Activated CD4-positive, alpha-beta T cell treated with anti-CD3 and anti-CD28 coated beads for 48 hours (primary cell): ENCODE measurements at regions not wholly inside any gene's neighbourhood (a gene's known extent, or its start where the extent isn't known, plus 50 kb on each side); places are given as distances from the start of the nearest gene placed in this dataset.
A peak's percentile ranks its signal among the peaks of the same experiment; 100 is the strongest.
"Not testable (repeated sequence)": the region's sequence is repeated elsewhere in the genome, so short reads cannot be mapped to it uniquely, and the experiment has no call there.

Source experiments
- DNase-seq: peaks from one replicate; pipeline ENCODE4 v3.0.0-alpha.2; 2020

DNA sequence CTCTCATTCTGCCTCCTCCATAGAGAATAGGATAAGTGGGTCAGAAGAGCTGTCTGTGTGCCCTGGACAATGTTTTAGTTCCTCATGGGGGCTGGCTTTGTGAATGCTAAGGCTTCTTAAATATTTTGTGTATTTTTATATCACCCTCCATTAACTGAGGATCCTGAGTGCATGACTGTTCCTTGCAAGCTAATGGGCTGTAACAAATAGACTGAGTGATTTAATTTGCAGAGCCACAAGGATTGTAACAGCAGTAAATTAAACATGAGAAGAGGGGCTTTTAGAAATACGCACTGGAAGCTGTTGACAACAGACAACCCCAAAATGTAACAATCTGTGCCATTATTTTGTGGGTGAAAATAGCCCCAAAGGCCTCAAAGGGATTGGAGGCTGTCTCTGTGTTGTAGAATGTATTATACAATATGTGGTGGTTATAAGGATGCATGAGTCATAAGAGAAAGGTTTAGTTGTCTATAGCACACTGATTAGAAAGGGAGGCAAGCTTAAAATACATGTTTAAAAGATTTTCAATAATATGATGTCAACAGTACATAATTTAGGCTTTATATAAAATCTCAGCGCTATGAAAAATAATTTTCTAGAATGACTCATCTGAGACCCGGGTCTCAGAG is 152.7 kb upstream of the ACTBL2 start:
- no peak for DNase-seq

DNA sequence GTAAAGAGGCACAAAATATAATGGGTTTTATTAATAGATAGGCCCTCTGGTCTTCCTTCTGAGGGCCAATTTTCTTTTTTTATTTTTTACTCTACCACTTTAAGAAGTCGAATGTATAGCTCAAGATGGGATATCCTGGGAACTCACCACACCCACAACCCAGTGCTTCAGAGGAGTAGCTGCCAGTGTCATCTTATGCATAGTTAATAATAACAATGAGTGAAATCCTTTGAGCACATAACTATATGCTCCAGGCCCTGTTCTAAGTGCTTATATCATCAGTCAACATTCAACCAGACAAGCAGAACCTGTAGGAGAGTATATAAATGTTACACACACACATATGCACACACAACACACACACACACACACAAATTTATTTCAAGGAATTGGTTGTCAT is 150.3 kb upstream of the ACTBL2 start:
- DNase-seq = no peak

DNA sequence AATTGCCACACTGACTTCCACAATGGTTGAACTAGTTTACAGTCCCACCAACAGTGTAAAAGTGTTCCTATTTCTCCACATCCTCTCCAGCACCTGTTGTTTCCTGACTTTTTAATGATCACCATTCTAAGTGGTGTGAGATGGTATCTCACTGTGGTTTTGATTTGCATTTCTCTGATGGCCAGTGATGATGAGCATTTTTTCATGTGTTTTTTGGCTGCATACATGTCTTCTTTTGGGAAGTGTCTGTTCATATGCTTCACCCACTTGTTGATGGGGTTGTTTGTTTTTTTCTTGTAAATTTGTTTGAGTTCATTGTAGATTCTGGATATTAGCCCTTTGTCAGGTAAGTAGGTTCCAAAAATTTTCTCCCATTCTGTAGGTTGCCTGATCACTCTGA is 148.5 kb upstream of the ACTBL2 start:
- DNase-seq = not testable (repeated sequence)

DNA sequence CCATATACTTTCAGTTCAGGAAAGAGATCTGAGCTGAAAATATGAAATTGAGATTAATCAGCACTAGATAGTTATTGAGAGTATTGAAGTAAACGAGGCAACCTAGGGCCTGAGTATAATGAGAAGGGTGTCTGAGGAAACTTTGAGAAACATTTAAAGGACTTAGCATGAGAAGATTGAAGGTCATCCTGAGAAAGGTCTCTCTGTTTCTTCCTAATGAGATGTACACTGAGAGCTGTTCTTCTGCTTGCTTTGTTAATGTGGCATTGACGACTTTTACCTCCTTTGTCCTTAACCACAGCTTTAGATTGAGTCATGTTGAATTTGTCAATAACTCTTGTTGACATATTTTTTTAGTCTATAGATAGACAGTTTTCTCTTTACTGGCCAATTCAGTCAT is 145.1 kb upstream of the ACTBL2 start:
- no peak for DNase-seq

DNA sequence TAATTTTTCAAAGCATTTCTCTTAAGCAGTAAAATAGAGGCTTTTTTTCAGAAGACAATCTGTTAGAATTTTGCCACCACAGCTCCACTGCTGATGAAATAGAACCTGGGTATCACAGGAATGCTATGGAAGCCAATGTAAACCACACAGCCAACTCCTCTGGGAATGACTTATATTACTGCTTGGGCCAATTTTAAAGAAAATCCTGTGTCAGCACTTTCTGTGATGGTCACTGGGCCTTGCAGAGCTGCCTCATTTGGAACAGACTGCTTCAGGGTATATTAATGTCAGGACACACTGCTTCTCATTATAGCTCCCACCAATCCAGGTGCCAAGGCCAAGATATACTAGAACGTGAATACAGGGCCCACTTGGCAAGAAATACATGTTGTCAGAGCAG is 144.1 kb upstream of the ACTBL2 start:
- DNase-seq = no peak

DNA sequence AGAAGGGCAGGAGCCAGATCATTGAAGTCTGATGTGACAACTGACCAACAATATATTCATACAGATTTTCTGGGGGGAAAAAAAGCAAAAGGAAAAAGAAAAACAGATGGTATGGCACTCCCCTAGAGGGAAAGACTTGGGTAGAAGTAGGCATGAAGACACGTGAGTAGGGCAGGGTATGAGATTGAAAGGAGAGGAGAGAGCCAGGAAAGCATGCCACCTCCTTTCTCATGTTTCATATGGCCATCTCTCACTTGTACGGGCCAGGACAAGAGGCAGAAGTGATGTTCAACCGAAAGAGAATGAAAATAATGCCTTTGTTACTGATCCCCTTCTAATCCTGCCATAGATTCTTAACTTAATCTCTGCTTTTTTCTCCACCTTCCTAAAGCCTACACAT is 139.0 kb upstream of the ACTBL2 start:
- DNase-seq = no peak

DNA sequence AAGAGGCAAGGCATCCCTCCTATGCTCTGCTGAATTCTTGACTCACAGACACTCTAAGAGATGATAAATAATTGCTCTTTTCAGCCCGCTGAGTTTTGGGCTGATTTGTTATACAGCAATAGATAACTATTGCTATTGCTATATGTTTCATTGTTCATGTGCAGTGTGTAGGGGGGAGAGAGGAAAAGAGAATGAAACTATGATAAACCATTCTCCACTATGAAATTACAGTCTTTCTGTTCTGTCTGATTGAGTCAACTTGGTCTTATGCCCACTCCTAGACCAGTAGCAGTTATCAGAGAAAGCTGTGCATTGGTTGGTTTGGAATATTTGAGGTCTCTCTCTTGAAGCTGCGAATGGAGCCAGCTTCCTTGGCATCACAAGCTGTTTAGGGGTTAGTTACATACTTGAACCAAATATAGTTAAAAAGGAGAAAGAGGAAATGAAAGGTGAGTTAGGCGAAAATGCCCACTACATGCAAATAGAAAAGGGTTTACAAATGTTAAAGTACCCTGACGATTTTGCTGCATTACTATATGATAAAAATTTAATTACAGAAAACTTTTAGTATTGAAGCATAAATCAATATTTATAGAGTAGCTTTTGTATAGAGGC is 136.3 kb upstream of the ACTBL2 start:
- no peak for DNase-seq

DNA sequence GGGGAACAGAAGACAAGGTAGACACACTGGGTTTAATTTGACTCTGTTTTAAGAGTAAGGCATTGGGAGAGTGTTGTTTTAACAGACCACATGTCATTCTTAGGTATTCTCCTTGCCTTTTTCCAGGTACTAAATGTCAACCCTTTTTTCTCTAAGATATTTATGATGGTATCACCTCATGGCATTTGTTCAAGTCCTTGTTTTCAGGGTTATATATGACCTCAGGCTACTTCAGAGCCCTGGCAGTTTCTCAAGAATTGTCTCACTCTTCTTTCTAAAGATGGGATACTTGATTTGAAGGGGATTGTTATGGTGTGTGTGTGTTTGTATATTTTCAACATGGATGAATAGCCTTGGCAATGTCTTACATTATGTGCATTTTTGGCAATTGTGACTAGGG is 131.1 kb upstream of the ACTBL2 start:
- DNase-seq = no peak

DNA sequence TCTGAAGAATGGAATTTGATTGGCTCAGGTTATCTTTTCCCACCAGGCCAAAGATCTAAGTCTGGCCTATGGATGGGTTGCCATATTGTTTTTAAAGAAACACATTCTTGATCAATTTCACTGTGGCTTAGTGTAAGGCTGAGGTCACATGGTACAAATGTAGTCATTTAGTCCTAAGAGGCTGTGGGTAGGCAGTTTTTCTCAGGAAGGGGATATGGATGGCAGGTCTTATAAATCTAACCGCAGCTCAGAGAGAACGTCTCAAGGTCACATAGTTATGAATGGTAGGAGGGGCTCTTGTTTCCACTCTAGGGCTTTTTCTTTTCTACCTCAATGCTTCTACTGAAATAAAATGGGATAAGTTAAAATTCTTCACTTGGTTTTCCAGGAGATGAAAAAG is 128.6 kb upstream of the ACTBL2 start:
- no peak for DNase-seq

DNA sequence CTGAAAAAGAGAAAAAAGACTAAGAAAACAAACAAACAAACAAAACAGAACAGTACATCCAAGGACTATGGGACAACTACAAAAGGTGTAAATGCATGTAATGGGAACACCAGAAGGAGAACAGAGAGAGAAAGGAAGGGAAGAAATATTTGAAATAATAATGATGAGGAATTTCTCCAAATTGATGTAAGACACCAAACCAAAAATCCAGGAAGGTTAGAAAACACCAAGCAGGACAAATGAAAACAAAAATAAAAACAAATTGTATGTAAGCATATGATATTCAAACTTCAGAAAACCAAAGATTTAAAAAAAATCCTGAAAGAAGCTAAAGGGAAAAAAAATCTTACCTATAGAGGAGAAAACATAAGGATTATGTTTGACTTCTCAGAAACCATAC is 125.9 kb upstream of the ACTBL2 start:
- DNase-seq = no peak

DNA sequence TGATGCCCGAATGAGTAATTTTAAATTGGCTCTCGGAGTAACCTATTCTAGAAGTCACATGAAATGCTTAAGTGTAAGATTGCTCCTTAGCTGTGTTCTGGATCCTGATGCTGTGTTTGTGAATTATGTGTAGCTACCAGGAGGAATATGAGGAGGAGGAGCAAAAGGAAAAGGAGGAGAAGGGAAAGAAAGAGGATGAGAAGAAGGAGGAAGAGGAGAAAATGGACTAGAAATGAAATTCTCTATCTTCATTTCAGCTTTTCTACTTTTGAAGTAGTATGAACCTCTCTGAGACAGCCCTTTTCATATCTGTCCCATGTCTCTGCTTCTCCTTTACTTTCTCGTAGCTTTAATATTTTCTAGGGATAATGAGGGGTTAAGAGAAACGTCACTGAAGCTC is 119.4 kb upstream of the ACTBL2 start:
- no peak for DNase-seq

DNA sequence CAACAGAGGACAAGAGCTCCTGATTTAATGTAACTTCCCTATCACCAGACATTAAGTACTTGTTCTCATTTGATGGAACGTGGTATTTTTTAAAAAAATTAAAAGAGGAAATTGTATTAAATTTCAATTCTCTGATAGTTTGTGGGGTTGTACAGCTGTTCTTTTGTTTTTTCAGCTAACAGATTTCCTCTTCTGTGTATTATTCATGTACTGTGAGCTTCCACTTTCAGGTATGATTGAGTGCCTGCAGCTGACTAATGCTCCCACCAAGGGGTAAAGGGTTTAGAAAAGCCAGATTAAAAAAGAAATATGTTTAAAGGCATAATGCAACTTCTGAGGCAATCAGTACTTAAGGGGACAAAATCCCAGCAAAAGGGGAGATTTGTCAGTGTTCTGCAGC is 117.7 kb upstream of the ACTBL2 start:
- DNase-seq = no peak

DNA sequence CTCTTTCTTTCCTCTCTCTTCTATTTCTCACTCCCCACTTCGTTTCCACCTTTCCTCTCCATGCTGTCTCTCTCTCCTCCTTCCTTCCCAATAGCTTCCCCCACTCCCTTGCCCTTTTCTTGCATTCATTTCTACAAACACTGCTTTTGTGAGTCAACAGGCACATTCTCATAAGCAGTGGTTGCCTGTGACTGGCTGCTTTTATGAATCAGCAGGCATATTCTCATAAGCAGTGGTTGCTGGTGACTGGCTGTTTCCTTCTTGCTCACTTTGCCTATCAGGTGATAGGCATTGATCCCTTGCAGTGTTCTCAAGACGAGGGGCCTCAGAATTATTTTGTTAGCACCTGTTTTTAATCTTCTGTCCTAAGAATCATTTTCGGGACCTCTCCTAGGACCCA is 116.1 kb upstream of the ACTBL2 start:
- DNase-seq = peak; percentile 52

DNA sequence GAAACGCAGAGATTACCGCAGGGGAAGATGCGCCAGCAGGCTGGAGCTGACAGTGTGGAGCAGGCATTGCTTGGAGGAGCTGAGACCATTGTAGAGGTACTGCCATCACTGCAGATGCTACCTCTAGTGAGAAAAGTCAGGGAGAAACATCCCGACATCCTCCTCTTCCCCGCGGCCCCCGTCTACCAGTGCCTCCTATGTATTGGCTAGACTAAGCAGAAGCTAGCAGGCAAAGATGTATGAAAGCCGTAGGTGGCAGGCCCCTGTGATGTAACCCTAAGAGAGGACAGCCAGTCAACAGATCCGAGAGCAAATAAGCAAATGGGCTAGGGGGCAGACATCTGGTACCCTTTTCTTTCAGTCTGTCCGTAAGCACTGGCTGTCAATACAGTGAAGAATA is 115.5 kb upstream of the ACTBL2 start:
- no peak for DNase-seq

DNA sequence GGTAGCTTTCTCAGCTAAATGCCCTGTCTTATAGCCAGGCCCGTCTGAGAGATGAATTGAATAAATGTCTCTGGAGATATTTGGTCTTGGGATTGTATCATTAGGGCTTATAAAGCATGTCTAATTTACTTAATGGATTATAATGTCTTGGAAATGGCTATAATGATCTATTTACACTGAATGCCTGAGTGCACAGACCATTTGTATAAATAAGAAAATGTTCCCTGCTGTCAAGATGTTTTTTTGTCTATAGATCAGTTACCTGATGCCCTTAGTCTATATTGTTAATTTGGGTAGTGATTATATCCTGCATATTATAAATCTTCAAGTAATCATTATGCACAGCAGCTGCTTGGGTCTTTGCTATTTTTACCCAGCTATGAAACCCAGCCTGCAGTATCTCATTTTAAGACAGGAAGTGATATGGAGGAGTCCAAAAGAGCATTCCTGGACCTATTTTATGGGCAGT is 112.9 kb upstream of the ACTBL2 start:
- no peak for DNase-seq

DNA sequence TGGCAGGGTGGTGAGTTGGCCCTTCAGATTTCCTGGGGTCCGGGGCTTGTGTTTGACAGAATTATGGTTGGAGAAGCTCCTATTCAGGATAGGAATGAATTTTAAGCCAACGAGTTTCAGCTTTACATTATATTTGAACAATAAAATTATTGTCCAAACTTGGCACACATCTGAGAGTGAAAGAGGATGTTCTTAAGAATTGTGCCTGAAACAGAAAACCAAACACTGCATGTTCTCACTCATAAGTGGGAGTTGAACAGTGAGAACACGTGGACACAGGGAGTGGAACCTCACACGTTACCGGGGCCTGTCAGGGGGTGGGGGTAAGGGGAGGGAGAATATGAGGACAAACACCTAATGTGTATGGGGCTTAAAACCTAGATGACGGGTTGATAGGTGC is 111.8 kb upstream of the ACTBL2 start:
- DNase-seq = no peak

DNA sequence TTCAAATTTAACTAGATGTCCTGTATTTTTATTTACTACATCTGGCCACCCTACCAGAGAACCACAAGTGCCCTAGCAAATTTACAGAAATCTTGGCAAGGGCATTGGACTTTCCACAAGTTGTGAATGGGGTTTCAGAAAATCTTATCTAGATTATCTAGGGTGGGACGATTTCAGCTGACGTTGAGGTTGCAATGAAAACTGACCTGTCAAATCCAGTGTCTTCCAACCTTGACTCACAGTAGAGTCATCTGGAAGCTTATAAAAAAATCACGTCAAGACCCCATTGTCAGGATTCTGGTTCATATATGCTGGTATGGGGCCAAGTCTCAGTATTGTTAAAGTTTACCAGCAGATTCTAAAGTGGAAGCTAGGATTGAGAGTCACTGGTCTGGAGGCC is 109.6 kb upstream of the ACTBL2 start:
- no peak for DNase-seq

DNA sequence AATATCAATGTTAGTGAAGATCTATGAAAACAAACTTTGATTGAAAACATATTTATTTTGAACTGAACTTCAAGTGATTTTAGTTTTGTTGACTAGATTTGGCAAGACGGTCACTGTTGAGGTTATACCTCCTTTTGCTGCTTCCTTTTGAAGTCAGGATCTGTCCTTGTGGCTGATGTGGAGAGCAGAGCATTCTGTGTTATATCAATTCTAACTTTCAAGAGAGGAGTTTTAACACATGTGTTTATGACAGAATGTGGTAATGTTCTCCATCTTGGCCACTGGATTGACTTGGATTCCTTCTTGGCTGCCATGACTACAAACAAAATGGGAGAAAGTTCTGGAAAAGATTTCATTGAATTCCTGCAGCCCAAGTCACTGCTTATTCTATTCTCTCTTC is 104.0 kb upstream of the ACTBL2 start:
- no peak for DNase-seq

DNA sequence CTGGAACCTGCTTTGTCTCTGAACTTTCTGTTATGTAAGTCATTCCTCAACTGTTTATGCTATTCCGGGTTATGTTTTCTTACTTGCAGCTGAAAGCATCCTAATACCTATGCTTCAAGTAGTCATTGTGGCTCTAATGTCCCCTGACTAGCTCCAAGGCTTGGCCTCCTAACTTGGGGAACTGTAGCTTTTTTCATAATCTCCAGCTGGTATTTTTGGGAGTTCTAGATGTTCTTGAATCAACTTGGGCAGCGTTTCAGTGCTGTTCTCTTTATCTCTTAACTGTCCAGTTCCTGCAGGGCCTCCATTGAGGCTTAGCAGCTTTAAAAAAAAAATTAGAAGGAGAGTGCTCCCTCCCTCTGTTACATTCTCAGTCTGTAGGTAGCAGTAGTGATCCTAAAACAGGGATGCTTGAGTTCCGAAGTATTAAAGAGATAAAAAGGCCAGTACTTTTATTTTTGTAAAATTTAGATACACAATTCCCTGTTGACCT is 100.0 kb upstream of the ACTBL2 start:
- DNase-seq = no peak

DNA sequence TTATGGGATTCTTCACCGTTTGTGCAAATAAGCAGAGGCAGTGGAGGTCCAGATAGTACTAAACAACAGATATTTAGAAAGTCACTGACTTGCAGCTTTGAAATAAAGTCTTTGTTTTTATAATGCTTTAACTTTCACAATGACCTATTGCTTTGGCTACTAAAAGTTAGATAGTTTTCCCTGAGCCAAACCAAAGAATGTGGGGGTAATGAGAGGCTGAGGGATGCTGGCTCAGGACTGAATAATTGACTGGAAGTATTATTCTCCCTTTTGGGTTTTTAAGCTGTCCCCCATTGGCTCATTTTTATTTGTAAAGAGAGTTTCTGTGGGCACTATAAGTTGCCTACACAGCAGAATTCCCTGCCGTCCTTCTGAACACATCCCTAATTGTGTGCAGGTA is 99.2 kb upstream of the ACTBL2 start:
- no peak for DNase-seq

DNA sequence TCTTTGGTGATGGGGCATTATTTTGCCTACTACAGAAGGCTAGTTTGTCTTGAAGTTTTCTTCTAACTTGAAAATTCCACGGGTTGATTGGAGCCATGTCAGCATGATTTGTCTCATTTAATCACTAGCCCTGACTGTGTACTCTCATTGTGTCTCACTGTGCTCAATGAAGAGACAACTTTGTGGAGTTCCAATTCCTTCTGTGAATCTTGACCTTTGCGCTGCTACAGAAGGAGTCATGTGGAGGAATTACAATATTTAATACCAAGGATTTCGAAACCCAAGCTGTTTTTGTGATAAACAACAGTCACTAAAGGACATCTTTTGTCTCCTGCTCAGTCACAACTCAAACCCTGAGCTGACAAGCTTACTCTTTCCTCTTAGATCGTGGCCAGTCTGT is 98.6 kb upstream of the ACTBL2 start:
- no peak for DNase-seq

DNA sequence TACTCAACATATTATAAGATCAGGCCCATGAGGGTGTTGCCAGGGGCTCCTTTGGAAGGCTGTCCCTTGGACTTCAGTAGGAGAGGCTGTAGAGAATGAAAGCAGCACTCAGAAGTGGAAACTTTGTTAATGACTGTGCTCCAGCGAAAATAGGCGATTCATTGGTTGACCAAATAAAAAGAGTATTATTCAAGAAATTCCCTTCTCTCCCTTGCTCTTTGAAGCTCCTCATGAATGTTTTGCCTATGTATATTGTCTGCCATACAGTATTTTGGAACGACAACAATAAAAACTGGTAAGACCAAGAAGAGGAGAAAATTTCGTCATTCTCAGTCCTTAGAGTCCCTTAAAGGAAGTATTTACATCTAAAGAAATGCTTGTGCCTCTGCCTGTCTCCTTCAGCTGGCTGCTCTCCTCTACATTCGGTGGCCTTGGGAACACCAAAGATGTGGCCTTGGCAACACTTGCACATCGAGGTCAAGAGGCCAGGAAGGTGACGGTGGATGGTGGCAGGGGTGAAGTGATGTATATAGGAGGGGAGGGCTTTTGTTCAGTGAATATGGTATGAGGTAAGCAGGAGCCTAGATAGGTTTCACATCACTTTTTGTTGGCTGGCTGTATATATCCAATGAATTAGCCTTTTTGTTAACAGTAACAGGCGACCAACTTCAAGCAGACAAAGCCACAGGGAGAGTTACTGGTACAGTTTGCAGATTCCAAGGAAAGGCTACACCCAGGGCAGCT is 95.0 kb upstream of the ACTBL2 start:
- no peak for DNase-seq

DNA sequence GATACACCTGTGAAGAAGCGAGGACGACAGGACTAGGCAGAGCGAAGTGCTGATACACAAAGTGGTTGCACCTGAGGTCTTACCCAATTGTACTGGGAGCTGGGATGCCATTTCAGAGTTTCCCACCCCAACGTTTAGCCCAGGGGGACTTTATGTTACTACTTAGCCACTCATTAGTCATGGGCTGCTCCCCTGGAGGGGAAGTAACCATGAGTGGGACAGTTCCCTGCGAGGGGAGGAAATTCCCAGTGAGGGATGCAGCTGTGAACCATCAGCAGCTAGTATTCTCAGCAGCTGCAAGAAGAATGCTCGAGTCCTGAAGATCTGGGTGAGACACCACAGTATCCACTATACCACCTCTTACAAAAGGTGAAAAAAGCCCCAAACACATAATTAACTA is 93.7 kb upstream of the ACTBL2 start:
- DNase-seq = no peak

DNA sequence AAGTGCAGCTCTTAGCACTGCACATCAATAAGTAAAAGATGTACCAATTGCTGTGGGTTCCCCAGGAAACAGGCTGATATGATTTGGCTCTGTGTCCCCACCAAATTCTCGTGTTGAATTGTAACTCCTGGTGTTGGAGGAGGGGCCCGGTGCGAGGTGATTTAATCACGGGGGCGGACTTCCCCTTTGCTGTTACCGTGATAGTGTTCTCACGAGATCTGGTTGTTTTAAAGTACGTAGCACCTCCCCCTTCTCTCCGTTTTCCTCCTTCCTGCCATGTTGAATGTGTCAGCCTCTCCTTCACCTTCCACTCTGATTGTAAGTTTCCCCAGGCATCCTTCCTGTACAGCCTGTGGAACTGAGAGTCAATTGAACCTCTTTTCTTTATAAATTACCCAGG is 93.2 kb upstream of the ACTBL2 start:
- no peak for DNase-seq
